ENCODE measurements at regions not wholly inside any gene's neighbourhood (a gene's known extent, or its start where the extent isn't known, plus 50 kb on each side); places are given as distances from the start of the nearest gene placed in this dataset.
A peak's percentile ranks its signal among the peaks of the same experiment; 100 is the strongest.

DNA sequence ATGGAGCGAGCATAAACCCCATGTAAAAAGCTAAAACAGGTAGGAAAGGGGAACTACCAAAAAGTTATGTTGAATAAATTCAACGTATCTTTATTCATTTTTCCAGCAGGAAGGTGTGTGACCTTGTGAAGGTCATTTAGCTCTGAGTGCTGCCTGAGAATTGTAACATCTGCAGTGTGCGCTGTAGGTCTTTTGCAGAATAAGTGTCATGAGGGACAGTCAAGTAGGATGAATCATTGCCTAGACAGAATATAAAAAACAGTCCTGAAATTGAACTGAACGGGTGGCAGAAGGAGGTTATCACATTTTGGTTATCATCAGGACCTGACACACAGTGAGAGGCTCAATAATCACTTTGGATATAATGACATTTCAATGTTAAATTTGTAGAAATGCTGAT, 334.8 kb upstream of the NOVA1 start:
- no peak for DNase-seq

DNA sequence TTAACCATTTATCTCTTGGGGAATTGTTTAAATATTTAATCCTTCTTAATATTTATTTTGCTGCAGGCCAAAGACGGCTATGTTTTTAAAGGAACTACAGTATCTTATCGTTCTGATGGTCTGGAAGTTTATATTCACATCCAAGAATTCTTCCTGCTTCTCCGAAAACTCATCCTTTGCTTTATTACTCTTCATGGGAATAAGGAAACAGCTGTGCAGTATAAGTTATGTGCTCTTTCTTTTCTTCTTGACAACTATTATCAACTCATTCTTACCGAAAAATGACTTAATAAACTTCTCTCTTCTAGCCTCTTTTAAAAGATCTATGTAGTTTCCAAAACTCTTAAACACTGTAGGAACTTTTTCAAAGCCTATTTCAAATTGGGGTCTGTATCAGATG, 335.6 kb upstream of the NOVA1 start:
- no peak for DNase-seq

DNA sequence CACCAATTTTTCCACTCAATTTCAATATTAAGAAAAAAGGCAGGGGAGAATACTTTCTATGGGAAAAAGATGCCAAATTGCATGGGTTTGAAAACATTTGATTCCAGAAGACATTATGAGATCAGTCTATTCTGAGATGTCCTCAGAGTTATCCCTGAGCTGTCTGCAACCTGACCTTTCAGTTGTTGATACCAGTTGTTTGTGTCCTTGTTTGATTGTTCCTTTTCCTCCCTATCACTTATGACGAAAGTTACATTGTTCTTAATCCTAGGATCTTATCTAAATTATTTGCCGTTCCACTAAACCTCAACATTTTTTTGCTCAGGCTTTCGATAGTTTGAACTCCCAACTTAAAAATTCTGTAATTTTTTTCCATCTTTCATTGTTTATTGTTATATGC, 336.3 kb upstream of the NOVA1 start:
- DNase-seq = no peak

DNA sequence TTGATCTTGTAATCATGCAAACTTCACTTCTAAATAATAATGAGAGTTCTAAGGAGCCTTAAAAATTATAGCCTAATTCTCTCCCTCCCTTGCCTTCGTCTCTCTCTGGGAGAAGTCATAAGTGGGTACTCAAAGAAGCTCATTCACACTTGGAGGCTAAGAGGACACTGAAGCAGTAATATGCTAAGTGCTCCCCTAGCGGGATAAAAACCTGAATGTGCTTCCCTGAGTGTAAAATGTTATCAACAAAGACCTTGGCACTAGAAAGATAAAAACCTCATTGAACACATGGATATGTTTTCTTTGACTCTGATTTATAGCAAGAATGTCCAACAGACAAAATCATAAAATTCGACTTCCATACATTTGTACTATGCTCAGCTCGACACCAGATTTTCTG, 337.9 kb upstream of the NOVA1 start:
- DNase-seq = peak; percentile 60

DNA sequence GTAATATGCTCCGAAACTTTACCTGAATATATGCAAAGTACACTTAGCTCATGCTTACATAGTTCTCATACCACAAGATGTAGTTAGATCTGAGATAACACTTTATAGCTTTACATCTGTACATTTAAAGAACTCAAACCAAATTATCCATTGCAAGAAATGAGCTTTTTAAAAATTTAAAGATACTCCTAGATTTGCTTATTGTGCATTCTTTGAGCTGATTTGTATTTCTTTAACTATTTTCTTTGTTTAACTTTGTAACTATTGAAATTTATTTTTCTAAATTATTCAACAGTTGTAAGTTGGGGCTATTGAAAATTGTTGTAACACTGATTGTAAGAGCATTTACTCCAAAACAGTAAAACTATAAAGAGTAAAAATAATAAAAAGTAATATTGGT, 340.2 kb upstream of the NOVA1 start:
- DNase-seq = no peak

DNA sequence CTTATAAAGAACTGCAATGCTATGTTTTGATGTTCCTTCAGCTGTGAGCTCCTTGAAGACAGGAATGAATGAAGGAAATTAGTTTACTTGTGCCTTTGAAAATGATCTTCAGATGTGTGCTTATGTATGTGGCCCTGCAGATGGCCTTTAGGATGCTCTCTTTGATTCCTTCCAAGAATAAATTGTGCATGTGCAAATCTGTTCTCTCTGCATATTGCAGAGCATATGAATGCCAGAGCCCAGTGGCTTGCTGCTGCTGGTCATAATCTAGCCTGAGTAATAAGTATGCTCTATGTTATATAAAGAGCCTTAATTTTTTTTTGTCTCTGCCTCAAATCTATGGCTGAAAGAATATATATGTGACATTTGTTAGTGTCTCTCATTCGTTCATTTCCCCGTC, 341.9 kb upstream of the NOVA1 start:
- no peak for DNase-seq

DNA sequence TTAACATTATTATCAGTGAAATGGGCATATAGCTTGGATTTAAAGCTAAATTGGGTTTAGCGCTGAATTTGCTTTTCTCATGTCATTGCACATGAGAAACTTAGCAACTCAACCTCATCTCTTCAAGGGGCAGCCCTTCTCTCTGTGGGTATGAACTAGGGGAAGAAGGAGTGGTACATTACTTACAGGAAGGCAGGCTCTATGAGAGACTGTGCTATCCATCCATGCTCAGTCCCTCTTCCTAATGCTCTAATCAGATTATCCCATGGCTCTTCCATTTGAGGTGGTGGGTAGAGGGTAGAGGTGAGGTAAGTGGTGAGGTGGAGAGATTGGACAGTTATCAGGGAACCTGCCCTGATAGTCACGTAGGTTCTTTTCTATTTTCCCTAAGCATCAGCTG, 343.7 kb upstream of the NOVA1 start:
- DNase-seq = no peak

DNA sequence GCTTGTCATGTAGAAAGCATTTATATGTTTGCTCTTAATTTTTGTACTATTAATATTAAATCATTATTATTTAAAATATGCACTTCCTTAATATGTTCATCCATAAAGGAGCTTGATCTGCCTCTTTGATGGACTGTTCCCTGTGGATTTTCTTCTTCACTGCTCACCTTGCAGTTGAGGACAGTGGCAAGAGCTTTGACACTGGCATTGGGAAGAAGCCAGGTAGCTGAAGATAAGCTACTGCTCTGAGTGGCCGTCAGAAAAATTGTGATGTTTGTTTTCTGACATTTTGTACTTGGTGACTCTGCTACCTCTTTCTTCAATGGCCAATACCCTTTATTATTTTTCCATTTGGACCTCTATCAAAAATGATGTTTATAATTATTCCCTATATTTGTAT, 349.4 kb upstream of the NOVA1 start:
- no peak for DNase-seq

DNA sequence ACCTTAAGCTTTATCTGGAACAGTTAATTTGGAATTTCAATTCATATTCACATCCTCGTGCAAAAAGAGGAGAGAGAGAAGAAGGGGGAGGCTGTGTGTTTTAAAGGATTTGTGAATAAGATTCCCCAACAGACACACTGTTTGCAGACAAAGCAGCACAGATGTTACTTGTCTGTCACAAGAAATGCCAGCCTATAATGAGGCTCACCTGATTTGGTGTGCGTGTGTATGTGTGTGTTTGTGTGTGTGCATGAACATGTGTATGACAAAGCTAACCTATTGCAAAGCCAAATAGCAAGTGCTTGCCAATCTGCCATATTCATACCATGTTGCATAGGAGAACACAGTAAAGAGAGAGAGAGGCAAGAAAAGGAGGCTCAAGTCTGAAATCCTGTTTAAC, 361.6 kb upstream of the NOVA1 start:
- DNase-seq = peak; percentile 60

DNA sequence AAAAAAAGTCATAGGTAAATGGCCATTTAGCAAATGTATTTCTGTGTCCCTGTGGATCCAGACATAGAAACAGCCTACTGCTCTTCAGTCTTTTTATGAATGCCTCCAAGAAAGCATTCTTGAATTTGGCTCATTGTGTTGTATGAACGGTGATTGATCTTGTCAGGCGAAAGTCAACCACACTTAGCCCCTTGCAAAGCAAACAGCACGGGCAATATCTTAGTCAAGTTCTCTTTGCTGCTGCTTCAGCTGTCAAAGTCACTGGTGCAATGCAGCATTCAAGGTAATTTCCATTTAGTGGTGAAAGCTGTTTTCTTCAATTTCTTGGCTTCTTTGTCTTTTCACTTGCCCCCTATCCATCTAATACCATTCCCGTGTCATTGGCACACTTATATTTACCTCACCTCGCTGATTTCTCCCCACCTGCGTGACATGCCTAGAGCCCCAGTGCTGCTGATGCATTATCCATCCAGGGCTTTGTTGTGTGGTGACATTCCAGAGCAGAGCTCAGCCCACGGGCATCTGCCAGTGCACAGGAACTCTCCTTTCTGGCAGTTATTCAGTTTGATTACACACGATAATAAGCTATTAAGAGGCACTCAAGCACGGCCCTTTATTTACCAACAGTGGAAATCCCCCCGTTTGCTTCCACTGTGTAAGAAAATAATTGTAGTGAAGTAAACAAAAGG, 362.3 kb upstream of the NOVA1 start:
- DNase-seq = peak; percentile 100

DNA sequence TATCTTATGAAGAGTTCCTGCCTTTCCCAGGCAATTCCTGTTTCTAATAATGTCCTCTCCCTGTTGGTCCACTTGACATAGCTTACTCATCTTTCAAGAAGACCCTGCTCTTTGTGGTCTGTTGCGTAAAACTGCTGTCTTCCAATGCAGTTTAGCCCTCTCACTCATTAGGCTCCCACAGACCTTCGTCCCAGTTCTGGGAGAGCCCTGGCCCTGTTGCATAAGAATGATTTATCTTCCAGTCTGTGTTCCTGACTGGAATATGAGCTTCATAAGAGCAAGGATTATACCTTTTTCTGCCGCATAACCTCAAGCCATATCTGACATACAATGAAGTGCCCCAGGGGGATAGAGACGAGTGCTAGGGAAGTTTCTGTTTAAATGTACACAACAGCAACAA, 365.9 kb upstream of the NOVA1 start:
- no peak for DNase-seq

DNA sequence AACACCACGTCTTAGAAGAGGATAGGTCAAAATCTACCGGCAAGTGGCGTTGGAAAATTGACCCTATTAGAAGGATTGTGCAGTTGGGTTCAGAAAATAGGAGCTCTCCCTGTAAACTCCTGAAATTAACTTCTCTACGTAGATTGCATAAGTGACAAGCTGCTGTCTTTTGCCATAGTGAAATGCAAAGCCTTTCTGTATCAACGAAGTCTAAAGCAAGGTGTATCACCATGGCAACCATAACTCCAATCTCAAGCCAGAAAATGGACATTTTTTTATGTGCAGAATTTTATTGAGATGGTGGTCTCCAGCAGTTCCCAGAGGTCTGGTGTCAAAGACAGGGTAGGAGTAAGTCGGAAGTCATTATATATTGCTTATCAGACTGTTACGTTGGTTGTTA, 367.7 kb upstream of the NOVA1 start:
- no peak for DNase-seq

DNA sequence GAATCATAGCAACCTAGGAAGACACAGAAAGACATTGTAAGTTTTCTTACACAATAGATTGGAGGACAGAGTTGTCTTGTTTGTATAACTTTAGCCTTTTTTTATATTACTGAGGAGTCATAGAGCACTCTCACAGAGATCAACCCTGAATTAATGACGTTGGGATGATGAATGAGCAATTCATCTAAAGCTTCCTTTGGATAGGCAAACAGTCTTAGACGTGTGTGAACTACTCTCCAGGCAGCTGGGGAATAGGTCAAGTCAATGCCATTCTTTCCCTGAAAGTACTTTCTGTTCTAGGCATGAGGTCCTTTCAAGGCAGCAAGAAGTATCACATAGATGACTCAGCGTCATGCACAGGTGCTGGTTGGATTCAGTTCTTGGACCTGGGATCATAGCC, 369.1 kb upstream of the NOVA1 start:
- no peak for DNase-seq

DNA sequence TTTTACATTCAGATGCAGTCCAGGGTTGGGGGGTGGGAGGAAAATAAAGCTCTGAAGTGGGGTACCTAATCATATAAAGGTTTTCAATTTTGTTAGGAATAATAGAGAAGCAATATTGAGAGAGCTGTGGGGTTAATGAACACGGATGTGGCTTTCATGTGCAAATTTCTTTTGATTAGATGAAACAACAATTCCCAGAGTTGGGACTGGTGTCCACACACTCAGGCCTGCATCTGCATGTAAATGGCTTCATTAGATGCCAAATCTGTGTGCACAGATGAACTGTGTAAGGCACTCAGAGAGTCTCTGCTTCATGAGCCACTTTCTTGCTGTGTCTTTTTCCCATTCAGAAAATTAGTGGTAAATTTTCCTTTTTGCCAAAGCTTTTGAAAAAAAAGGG, 377.1 kb upstream of the NOVA1 start:
- no peak for DNase-seq

DNA sequence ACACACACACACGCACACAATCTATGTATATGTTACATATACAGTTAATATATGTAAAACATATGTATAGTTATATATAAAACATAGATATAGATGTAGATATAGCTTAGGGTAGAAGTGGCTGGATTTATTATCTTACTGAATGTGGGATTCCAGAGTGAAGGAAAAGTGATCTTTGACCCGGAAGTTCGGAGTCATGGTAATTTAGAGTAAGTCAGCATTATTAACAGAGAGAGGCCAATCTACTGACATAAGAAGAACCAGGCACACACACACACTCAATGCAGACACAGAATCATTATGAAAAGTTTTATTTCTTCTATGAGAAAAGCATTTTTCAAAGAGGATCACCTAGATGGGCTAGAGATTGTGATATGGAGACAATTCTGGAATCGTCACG, 384.2 kb upstream of the NOVA1 start:
- no peak for DNase-seq

DNA sequence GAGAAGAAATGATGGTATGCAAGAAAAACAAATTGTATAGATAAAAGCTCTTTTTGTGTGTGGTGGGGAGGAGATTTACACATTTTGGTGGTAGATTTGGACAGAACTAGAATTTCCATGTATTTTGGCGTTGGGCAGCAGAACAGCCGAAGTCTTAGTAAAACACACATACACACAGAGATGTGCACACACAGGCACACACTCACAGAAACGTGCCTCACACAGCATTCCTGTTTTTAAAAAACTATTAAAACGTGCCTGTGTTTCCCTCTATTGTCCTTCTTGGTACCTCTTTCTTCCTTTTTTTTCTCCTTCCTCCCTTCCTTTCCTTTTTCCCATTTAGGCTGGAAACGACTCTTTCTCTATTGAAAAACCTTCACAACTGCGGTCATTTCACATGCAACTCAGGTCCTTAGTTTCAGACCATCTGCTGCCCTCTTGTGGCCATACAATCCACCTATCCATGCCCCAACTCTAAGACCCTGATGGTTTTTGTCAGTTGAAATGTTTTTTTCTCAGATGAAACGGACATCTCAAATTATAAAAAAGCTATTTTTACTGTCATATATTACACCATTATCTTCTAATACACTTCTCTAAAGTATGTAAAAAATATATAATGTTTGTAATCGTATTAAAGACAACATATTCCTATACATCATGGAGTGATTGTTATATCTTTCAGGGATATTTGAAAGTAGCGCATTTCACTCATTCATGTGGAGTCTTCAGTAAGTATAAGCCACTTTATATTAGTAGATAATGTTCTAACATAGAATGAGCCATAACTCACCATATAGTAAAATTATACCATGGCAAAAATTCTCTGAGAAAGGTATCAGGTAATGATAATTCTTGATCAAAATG, 386.7 kb upstream of the NOVA1 start:
- DNase-seq = peak; percentile 6

DNA sequence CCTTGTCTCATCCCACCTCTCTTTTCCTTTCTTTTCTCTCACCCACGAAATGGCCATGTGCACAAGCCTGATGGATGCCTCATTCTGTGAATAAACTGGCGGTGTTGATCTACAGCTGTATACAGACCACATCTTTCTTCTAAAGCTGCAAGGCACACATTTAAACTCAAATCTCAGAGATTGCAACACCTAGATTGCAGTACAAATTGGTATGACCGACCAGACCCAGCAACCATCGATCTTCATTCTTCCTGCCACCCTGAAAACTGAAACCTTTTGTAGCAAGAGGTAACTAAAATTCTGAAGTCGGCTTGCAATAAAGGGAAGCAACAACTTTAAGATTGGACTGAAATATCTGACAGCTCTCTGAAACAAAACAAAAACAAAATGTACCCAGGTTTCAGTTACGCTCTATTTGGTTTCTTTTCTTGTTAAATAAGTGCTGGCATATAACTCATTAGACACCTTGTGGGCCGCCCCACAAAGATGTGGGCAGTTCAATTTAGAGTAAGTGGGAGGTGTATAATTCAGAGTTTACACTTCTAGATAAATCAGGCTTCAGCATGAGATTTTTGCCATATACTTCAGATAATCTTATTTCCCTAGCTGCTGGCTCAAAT, 390.0 kb upstream of the NOVA1 start:
- DNase-seq = no peak

DNA sequence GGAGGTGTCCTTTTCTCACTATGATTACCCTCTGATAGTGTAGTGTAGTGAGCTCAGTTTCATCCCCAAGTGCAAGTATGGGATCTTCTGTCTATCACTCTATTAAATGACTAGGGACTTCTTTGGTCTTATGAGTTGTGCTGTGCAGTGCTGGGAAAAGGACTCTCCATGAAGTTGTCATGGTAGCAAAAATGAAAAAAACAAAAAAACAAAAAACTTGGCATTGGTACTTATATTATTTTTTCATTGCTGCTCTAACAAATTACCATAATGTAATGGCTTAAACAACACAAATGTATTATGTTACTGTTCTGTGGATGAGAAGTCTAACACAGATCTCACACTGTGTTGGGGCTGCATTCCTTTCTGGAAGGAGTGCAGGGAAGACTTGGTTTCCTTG, 393.1 kb upstream of the NOVA1 start:
- DNase-seq = no peak

DNA sequence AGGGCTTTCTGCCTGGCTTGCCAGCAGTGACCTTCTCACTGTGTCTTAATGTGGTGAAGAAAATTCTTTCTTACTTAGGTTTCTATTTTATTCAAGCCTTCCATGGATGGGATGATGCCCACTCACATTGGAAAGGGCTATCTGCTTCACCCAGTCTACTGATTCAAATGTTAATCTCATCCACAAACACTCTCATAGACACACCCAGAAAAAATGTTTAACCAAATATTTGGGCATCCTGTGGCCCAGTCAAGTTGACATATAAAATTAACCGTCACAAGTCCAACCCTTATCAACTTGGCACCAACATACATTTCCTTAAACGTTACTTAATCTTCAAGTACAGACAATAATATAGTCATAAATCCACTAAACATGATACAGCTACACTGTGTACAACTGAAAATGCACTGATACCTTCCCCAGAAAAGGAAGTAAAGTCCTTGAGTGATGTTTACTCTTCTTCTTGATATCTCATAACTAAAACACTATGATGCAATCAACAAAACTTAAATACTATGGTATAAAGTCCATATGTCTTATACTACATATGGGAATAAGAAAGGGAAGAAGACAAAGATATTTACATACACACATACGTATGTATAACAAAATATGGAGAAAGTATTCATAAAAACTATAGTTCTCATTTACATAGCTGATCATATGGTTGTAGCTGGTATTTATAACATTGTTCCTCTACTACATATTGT, 394.7 kb upstream of the NOVA1 start:
- DNase-seq = no peak

DNA sequence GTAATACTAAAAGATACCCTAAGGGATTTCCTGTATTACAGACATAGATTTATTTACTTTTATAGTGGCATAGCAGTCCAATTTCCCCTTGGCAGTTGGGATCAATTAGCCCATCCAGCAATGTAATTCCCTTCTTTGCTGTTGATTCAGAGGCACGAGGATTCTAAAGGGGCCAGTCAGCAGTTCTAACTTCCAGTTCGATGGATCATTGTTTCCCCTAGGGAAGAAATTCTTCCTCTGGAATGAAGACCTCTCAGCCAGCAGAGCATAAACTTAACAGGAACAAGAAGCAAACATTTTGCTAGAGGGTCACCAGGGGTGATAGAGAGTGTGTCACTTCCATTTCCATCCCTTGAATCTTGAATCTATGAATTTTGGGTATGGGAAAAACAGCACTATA, 395.7 kb upstream of the NOVA1 start:
- no peak for DNase-seq

DNA sequence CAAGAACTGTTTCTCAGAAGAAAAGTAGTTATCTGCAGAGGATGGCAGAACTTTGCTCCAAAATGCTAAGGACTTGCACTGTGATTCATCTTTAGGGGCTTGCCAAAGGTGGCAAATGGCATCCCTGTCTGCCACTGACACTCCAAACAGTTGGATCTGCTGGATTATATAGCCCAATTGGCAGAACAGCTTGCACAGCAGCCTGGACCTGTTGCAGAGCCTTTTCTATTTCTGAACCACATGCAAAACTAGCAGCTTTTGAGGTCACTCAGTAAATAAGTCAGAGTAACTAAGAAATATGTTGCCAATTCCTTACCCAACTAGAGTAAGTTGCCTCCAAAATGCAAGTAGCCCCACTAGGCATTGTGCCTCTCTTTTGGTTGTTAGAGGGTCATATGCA, 397.5 kb upstream of the NOVA1 start:
- DNase-seq = no peak

DNA sequence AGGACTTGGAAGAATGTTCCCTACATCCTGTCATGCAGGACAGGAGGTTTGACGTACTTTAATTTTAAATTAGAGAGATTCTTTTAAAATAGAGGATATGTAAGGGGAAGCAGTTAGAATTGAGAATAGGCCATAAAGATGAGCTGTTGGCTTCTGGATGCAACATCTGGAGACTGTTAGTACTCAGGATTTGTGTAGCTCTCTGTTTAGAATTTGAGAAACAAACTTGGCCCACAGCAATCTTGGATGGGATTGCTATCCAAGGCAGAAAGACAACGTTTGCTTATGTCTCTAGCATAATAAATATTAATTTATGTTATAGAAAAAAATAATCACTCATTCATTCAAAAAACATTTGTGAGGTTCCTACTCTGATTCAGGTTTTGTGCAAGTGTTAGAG, 398.4 kb upstream of the NOVA1 start:
- no peak for DNase-seq

DNA sequence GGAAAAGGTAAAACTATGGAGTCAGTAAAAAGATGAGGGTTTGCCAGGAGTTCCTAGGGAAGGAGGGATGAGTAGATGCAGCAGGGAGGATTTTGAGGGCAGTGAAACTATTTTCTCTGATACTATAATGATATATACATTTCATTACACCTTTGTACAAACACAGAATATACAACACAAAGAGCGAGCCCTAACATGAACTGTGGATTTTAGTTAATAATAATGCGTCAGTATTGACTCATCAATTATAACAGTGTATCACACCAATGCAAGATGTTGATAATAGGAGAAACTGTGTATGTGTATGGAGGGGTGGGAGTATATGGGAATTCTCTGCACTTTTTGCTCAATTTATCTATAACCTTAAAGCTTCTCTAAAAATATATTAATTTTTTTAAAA, 404.3 kb upstream of the NOVA1 start:
- no peak for DNase-seq

DNA sequence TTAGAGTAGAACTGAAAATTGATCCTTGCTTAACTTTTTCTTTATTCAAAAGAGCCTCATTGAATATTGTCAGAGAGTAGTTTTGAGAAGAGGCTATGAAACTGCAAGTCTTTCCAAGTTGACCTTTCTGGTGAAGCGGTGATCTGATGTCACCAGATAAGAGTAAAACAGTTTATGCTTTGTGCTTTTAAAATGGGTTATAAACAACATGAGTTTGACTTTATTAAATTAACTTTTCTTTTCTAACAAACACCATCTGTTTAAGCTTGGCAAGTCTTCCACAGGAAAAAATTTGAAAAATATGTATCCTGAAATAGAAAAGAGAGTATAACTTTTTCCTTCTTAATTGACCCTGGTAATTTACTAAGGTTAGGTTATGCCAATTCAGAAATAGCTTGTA, 408.7 kb upstream of the NOVA1 start:
- no peak for DNase-seq

Measured in DMS79 (cell line).